ENCODE measurements at regions not wholly inside any gene's neighbourhood (a gene's known extent, or its start where the extent isn't known, plus 50 kb on each side); places are given as distances from the start of the nearest gene placed in this dataset.

DNA sequence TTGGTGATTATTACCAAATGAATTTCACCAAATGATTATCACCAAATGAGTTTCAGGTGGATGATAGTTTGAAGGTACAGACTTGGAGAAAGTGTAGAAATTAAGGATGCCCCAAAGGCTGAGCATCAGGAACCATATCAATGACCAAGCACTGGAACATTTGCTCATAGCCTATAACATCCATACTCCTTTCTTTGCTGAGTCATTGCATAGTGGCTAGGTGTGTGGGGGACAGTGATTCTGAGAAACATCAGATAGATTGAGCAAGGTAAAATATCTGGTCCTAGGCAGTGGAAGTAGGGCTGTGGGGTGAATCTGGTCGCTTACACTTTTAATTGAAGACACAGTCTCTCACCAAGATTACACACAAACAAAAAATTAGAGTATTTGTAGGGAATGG is 1362.5 kb upstream of the PABPC4L start:
- no peak for TF ChIP-seq ZFX (IDR thresholded peaks at IDR 0.05)
- TF ChIP-seq, protein P1, sequence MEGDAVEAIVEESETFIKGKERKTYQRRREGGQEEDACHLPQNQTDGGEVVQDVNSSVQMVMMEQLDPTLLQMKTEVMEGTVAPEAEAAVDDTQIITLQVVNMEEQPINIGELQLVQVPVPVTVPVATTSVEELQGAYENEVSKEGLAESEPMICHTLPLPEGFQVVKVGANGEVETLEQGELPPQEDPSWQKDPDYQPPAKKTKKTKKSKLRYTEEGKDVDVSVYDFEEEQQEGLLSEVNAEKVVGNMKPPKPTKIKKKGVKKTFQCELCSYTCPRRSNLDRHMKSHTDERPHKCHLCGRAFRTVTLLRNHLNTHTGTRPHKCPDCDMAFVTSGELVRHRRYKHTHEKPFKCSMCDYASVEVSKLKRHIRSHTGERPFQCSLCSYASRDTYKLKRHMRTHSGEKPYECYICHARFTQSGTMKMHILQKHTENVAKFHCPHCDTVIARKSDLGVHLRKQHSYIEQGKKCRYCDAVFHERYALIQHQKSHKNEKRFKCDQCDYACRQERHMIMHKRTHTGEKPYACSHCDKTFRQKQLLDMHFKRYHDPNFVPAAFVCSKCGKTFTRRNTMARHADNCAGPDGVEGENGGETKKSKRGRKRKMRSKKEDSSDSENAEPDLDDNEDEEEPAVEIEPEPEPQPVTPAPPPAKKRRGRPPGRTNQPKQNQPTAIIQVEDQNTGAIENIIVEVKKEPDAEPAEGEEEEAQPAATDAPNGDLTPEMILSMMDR (conservative IDR thresholded peaks at IDR 0.05), result no peak

DNA sequence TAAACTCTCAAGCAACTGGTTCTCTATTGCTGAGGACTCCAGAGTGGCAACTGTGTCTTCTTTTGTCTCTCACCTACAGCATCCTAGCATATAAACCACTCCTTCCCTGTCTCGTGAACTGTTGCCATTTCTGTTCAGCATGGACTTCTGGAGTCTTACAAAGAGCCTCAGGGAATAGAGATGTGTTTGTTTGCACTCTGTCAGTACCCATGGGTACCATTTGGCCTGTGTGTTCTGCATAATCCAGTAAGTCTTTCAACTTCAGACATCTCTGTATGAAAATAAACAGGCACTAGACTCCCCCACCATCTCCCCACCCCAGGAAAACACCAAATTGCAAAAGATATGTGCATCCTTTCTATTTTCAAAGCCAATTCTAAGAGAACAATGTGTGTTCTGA is 1351.6 kb upstream of the PABPC4L start:
- TF ChIP-seq, protein P1 (conservative IDR thresholded peaks at IDR 0.05), result no peak
- no peak for TF ChIP-seq ZFX (IDR thresholded peaks at IDR 0.05)
- no peak overlapping the region for H3K27ac ChIP-seq

More for the DNA sequence above, 1362.5 kb upstream of the PABPC4L start:
- no peak overlapping the region for H3K27ac ChIP-seq

DNA sequence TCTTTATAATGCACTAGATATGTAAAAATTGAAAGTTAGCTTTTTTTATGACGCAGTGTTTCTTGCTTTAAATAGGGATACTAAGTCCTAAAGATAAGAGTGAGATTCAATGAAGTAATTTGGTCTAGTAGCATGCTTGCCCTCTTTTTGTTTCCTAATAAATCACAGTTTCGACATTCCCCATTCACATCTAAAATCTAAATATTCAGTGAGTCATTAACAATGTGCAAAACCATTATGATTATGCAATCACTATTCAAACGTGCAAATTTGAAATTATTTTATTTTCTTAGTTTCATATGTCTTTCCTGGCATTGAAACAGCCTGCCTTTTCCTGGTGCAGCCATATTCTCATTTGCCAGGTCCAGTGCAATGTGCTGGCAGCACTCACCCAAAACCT is 1350.5 kb upstream of the PABPC4L start:
- no peak overlapping the region for H3K27ac ChIP-seq

DNA sequence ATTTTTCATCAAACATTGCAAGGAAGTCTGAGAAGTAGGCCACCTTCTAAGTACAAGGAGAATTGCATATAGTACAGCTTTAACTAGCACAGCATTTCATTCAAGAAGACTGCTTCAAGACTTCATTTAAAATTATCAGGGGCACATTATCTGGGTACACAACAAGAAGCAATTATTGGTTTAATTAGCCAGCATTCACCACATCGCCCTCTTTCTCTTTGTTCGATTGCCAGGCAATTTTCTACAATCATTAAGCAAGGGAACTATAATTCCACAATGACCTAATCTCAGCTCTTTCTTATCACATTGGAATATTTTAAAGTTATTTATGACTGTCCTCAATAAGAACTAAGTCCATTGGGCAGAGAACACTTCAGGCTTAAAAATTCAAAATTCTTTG is 1347.1 kb upstream of the PABPC4L start:
- TF ChIP-seq, protein P1 (conservative IDR thresholded peaks at IDR 0.05), result no peak
- no peak for TF ChIP-seq ZFX (IDR thresholded peaks at IDR 0.05)

More for the DNA sequence above, 1350.5 kb upstream of the PABPC4L start:
- no peak for TF ChIP-seq ZFX (IDR thresholded peaks at IDR 0.05)
- TF ChIP-seq, protein P1 (conservative IDR thresholded peaks at IDR 0.05), result no peak

DNA sequence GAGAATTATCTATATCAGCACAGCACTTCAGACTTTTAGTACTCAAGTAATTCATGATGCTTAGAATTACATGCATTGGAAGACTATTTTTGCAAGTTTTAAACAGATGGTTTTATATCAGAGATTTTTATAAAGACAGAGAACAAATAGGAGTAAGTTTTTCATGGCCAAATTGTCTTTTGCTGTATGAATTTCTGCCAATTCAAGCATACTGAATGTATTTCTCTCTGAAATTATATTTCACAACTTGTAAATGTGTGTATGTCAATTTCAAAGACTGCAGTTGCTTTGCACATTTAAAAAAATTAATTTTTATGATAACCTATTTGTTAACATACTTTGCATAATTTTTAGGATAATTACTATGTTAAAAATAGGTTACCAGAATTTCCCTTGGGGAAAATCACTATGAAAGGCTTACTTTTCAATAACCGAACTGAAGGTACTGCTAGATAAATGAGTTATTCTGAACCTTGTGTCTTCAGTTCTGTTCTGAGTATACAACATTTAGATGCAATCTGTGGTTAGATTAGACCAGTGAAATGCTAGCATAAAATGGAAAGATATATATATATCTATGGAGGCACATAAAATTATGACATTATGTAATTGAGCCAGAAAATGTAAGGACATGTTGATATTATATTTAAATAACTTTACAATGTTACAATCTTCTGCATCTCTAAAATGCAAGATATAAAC is 1344.2 kb upstream of the PABPC4L start:
- no peak overlapping the region for H3K27ac ChIP-seq

More for the DNA sequence above, 1347.1 kb upstream of the PABPC4L start:
- no peak overlapping the region for H3K27ac ChIP-seq

DNA sequence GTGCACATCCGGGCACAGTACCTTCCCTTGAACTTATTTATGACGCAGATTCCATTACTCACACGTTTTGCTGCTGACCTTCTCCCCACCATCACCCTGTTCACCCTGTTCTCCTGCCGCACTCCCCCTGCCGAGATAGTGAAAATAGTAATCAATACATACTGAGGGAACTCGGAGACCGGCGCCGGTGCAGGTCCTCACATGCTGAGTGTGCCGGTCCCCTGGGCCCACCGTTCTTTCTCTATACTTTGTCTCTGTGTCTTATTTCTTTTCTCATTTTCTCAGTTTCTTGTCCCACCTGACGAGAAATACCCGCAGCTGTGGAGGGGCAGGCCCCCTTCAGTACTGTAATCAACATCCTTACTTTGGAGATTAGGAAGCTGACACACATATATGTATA is 1337.1 kb upstream of the PABPC4L start:
- H3K27ac ChIP-seq, result no peak overlapping the region
- TF ChIP-seq, protein P1 (conservative IDR thresholded peaks at IDR 0.05), result no peak
- no peak for TF ChIP-seq ZFX (IDR thresholded peaks at IDR 0.05)

More for the DNA sequence above, 1344.2 kb upstream of the PABPC4L start:
- TF ChIP-seq, protein P1 (conservative IDR thresholded peaks at IDR 0.05), result no peak
- no peak for TF ChIP-seq ZFX (IDR thresholded peaks at IDR 0.05)

DNA sequence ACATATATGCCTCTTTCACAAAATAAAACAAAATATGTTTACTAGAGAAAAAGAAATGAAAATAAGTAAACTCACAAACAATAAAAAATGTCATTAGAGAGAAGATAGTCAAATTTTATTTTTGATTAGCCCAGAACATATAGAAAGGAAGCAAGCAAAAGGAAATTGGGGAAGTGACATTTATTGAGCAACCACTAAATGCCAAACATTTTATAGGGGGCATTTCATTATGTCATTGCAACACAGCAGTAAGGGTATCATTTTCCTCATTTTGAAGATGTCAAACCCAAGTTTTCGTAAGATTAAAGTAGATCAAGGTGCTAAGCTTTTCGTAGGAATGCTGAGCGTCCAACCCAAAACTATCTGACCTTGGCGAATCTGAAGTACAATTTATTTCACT is 1331.5 kb upstream of the PABPC4L start:
- TF ChIP-seq ZFX (IDR thresholded peaks at IDR 0.05), result no peak
- TF ChIP-seq, protein P1 (conservative IDR thresholded peaks at IDR 0.05), result no peak
- H3K27ac ChIP-seq, result no peak overlapping the region
